Natural killer cell (primary cell): ENCODE measurements at regions not wholly inside any gene's neighbourhood (a gene's known extent, or its start where the extent isn't known, plus 50 kb on each side); places are given as distances from the start of the nearest gene placed in this dataset.

Experiments
- ATAC-seq, 3 donors: fragments of 150-1000 bp in 2 of 3; fragments of 200-7000 bp in 1 of 3; cut with Tn5 transposase; 1 replicate in 1 of 3; 2 replicates in 2 of 3; pipeline ENCODE4 v1.10.0; 2021; ENCODE audit warnings: mild to moderate bottlenecking in 2 of 3, moderate library complexity in 2 of 3
- DNase-seq, 2 donors: peaks; one replicate each; pipeline versions ENCODE4 v3.0.0 to v3.0.0-alpha.2; 2013 to 2021; ENCODE audit warnings: mixed read lengths in 1 of 2
- H3K27ac ChIP-seq: one replicate; pipeline ENCODE4 v1.5.1; 2013; ENCODE audit warnings: mild to moderate bottlenecking, low read length
- H3K27me3 ChIP-seq: one replicate; pipeline ENCODE4 v1.6.1; 2013; ENCODE audit warnings: low read length; ENCODE audit not compliant: control insufficient read depth, insufficient read depth
- H3K36me3 ChIP-seq: one replicate; pipeline ENCODE4 v1.6.1; 2013; ENCODE audit warnings: low read length; ENCODE audit not compliant: control insufficient read depth, insufficient read depth
- H3K4me1 ChIP-seq: one replicate; pipeline ENCODE4 v1.6.1; 2013; ENCODE audit warnings: low read length; ENCODE audit not compliant: control insufficient read depth, insufficient read depth
- H3K4me3 ChIP-seq: one replicate; pipeline ENCODE4 v1.5.1; 2013; ENCODE audit warnings: low read length
- H3K9me3 ChIP-seq: one replicate; pipeline ENCODE4 v1.6.1; 2013; ENCODE audit warnings: low read length; ENCODE audit not compliant: control insufficient read depth, insufficient read depth
- H3K27ac Mint-ChIP-seq, 2 donors: one replicate each; pipeline ENCODE4 v1.8.0; 2022; ENCODE audit warnings: mild to moderate bottlenecking in 2 of 2, mixed read lengths in 2 of 2, moderate library complexity in 1 of 2
- H3K27me3 Mint-ChIP-seq, 2 donors: one replicate each; pipeline ENCODE4 v1.8.0; 2022; ENCODE audit warnings: low read depth in 2 of 2, mixed read lengths in 2 of 2
- H3K36me3 Mint-ChIP-seq: one replicate; pipeline ENCODE4 v1.8.0; 2022; ENCODE audit warnings: mixed read lengths
- H3K4me1 Mint-ChIP-seq, 2 donors: one replicate each; pipeline ENCODE4 v1.8.0; 2022; ENCODE audit warnings: mixed read lengths in 2 of 2
- H3K4me3 Mint-ChIP-seq: one replicate; pipeline ENCODE4 v1.8.0; 2022; ENCODE audit warnings: mild to moderate bottlenecking, moderate library complexity, mixed read lengths
- H3K9me3 Mint-ChIP-seq, 2 donors: one replicate each; pipeline ENCODE4 v1.8.0; 2022; ENCODE audit warnings: mixed read lengths in 2 of 2
- CTCF ChIP-seq: fragments of 200-600 bp; IDR thresholded peaks from one replicate; pipeline ENCODE4 v1.8.0; 2022; ENCODE audit warnings: antibody characterized with exemption
- WGBS: methylation state at CpG from one replicate; pipeline ENCODE4 v1.1.7; 2013; ENCODE audit warnings: missing lambda C conversion rate; ENCODE audit not compliant: insufficient coverage; 5-methylcytosine and 5-hydroxymethylcytosine counted together
- intact Hi-C: fragments of 100-400 bp; cut with micrococcal nuclease; formaldehyde crosslinking; loops from one replicate; pipeline ENCODE4 v1.14.2; 2022

GRCh38 chr4:174438711-174439110 is 83.6 kb downstream of the HPGD start:
- Histone ChIP-seq H3K36me3 (no peaks in the 10 kb centered on the region), H3K27ac (no peak overlapping the region), H3K9me3 (no peaks in the 10 kb centered on the region), H3K4me1 (no peaks in the 10 kb centered on the region), H3K4me3 (no peak overlapping the region), H3K27me3 (no peaks in the 10 kb centered on the region)
- TF ChIP-seq CTCF, result no peak
- H3K4me1 Mint-ChIP-seq, result no peaks in the 10 kb centered on the region
- H3K4me3 Mint-ChIP-seq, result no peak overlapping the region
- no peak for DNase-seq
- peaks cover 0 to 4% of the 10 kb centered on the region in 2 donors for H3K27me3 Mint-ChIP-seq
- H3K36me3 Mint-ChIP-seq, result no peaks in the 10 kb centered on the region
- 98% methylated on average over 3 of the region's 7 CpGs for WGBS
- peaks cover 0 to 3% of the 10 kb centered on the region in 2 donors for H3K9me3 Mint-ChIP-seq
- H3K27ac Mint-ChIP-seq, result no peak overlapping the region
- ATAC-seq, result no peak
- intact Hi-C loops, result no loop called here

- H3K4me3 ChIP-seq, result no peak overlapping the region
- intact Hi-C loops, result no loop called here
Observed at GRCh38 chr4:174437749-174438148, 84.5 kb downstream of the HPGD start.

GRCh38 chr4:174437324-174437723 is 85.0 kb downstream of the HPGD start:
- no peaks in the 10 kb centered on the region for H3K27me3 ChIP-seq
- ATAC-seq, result no peak
- Mint-ChIP-seq H3K27me3 (peaks cover 0 to 4% of the 10 kb centered on the region in 2 donors), H3K36me3 (no peaks in the 10 kb centered on the region), H3K9me3 (peaks cover 3% of the 10 kb centered on the region in 2 donors), H3K27ac (no peak overlapping the region), H3K4me1 (no peaks in the 10 kb centered on the region), H3K4me3 (no peak overlapping the region)
- WGBS, result 82% methylated on average over 1 of the region's 2 CpGs
- no peak for DNase-seq
- no peak overlapping the region for H3K4me3 ChIP-seq
- intact Hi-C loops, result no loop called here
- H3K9me3 ChIP-seq, result no peaks in the 10 kb centered on the region
- no peak overlapping the region for H3K27ac ChIP-seq
- H3K4me1 ChIP-seq, result no peaks in the 10 kb centered on the region
- no peak for TF ChIP-seq CTCF
- H3K36me3 ChIP-seq, result no peaks in the 10 kb centered on the region

More at GRCh38 chr4:174437749-174438148, 84.5 kb downstream of the HPGD start:
- H3K9me3 Mint-ChIP-seq, result peaks cover 3% of the 10 kb centered on the region in 2 donors
- H3K27ac Mint-ChIP-seq, result no peak overlapping the region
- TF ChIP-seq CTCF, result no peak
- Histone ChIP-seq H3K27ac (no peak overlapping the region), H3K4me1 (no peaks in the 10 kb centered on the region), H3K9me3 (no peaks in the 10 kb centered on the region), H3K27me3 (no peaks in the 10 kb centered on the region), H3K36me3 (no peaks in the 10 kb centered on the region)
- ATAC-seq, result peak in 1 of 3 donors; percentile 81
- no peaks in the 10 kb centered on the region for H3K4me1 Mint-ChIP-seq
- peaks cover 0 to 4% of the 10 kb centered on the region in 2 donors for H3K27me3 Mint-ChIP-seq
- H3K36me3 Mint-ChIP-seq, result no peaks in the 10 kb centered on the region
- no peak overlapping the region for H3K4me3 Mint-ChIP-seq
- DNase-seq, result no peak
- 38% methylated on average over 1 of the region's 1 CpG for WGBS

- WGBS, result 100% methylated on average over 1 of the region's 1 CpG
Observed at GRCh38 chr4:174436377-174436776, 85.9 kb downstream of the HPGD start.

More at GRCh38 chr4:174436377-174436776, 85.9 kb downstream of the HPGD start:
- no peaks in the 10 kb centered on the region for H3K4me1 Mint-ChIP-seq
- no peak for TF ChIP-seq CTCF
- no peak for DNase-seq
- Histone ChIP-seq H3K36me3 (no peaks in the 10 kb centered on the region), H3K4me3 (no peak overlapping the region), H3K4me1 (no peaks in the 10 kb centered on the region), H3K27ac (no peak overlapping the region), H3K9me3 (no peaks in the 10 kb centered on the region), H3K27me3 (no peaks in the 10 kb centered on the region)
- no peak for ATAC-seq
- intact Hi-C loops, result no loop called here
- peaks cover 0 to 4% of the 10 kb centered on the region in 2 donors for H3K27me3 Mint-ChIP-seq
- no peaks in the 10 kb centered on the region for H3K36me3 Mint-ChIP-seq
- H3K4me3 Mint-ChIP-seq, result no peak overlapping the region
- H3K9me3 Mint-ChIP-seq, result peaks cover 3% of the 10 kb centered on the region in 2 donors
- no peak overlapping the region for H3K27ac Mint-ChIP-seq
